Keratinocyte (primary cell): ENCODE measurements at regions not wholly inside any gene's neighbourhood (a gene's known extent, or its start where the extent isn't known, plus 50 kb on each side); places are given as distances from the start of the nearest gene placed in this dataset.

Experiments used
- DNase-seq: peaks from one replicate; pipeline ENCODE4 v3.0.0-alpha.2; 2011; ENCODE audit warnings: low read depth, missing footprints, low spot score
- FAIRE-seq: peaks from 2 replicates; lab custom pipeline; 2011; peaks lifted over from hg19 to GRCh38; lab: Jason Lieb, UNC
- H2AFZ ChIP-seq: 2 replicates; pipeline ENCODE4 v1.6.0; 2012; ENCODE audit warnings: low read length, control low read depth, inconsistent platforms; ENCODE audit not compliant: control insufficient read depth
- H3K27ac ChIP-seq: 2 replicates; pipeline ENCODE4 v1.5.1; 2011; ENCODE audit warnings: low read length; ENCODE audit not compliant: control insufficient read depth, insufficient read depth
- H3K27me3 ChIP-seq: 3 replicates; pipeline ENCODE4 v1.6.0; 2011; ENCODE audit warnings: low read length; ENCODE audit not compliant: control insufficient read depth, insufficient read depth; ENCODE audit errors: extremely low read depth
- H3K36me3 ChIP-seq, 2 experiments: 2 replicates in 1 of 2; 3 replicates in 1 of 2; pipeline ENCODE4 v1.5.1; 2011; ENCODE audit warnings: low read length in 2 of 2, mild to moderate bottlenecking in 1 of 2; ENCODE audit not compliant: control insufficient read depth in 2 of 2, insufficient read depth in 2 of 2; ENCODE audit errors: extremely low read depth in 1 of 2
- H3K4me1 ChIP-seq: 3 replicates; pipeline ENCODE4 v1.5.1; 2011; ENCODE audit warnings: low read length; ENCODE audit not compliant: control insufficient read depth, insufficient read depth; ENCODE audit errors: extremely low read depth
- H3K4me2 ChIP-seq: 3 replicates; pipeline ENCODE4 v1.6.0; 2011; ENCODE audit warnings: low read depth, low read length; ENCODE audit not compliant: control insufficient read depth, insufficient read depth; ENCODE audit errors: extremely low read depth
- H3K4me3 ChIP-seq, 3 experiments: fragments of 200-600 bp in 1 of 3; sonication (generic) in 1 of 3; 2 replicates in 2 of 3; 3 replicates in 1 of 3; pipeline ENCODE4 v1.5.1; 2011 to 2016; ENCODE audit warnings: low read length in 3 of 3, mild to moderate bottlenecking in 3 of 3, control low read depth in 2 of 3, inconsistent platforms in 1 of 3, low read depth in 1 of 3, mixed read lengths in 1 of 3, mixed run types in 1 of 3, moderate library complexity in 1 of 3; ENCODE audit not compliant: control insufficient read depth in 2 of 3, insufficient read depth in 2 of 3; ENCODE audit errors: extremely low read depth in 1 of 3
- H3K79me2 ChIP-seq: 2 replicates; pipeline ENCODE4 v1.6.0; 2012; ENCODE audit warnings: low read length; ENCODE audit not compliant: control insufficient read depth, insufficient read depth
- H3K9ac ChIP-seq: 3 replicates; pipeline ENCODE4 v1.6.0; 2011; ENCODE audit warnings: low read length; ENCODE audit not compliant: control insufficient read depth, insufficient read depth; ENCODE audit errors: extremely low read depth
- H3K9me1 ChIP-seq: 3 replicates; pipeline ENCODE4 v1.6.0; 2011; ENCODE audit warnings: low read length; ENCODE audit not compliant: control insufficient read depth, insufficient read depth; ENCODE audit errors: extremely low read depth
- H3K9me3 ChIP-seq: 2 replicates; pipeline ENCODE4 v1.5.1; 2012; ENCODE audit warnings: low read depth, low read length; ENCODE audit not compliant: control insufficient read depth
- H4K20me1 ChIP-seq: 3 replicates; pipeline ENCODE4 v1.6.0; 2011; ENCODE audit warnings: low read length; ENCODE audit not compliant: control insufficient read depth, insufficient read depth; ENCODE audit errors: extremely low read depth
- CTCF ChIP-seq, 3 experiments: IDR thresholded peaks in 1 of 3; conservative IDR thresholded peaks in 1 of 3; optimal IDR thresholded peaks in 1 of 3; 2 replicates in 2 of 3; 3 replicates in 1 of 3; pipeline versions ENCODE3 to v1.5.1; 2011; ENCODE audit warnings: low read length in 3 of 3, mild to moderate bottlenecking in 3 of 3, moderate library complexity in 2 of 3, control low read depth in 1 of 3, inconsistent platforms in 1 of 3; ENCODE audit not compliant: insufficient read depth in 2 of 3; ENCODE audit errors: extremely low read depth in 1 of 3
- EZH2 ChIP-seq: IDR thresholded peaks from one replicate; pipeline ENCODE4 v1.6.1; 2012; ENCODE audit warnings: inconsistent platforms, mild to moderate bottlenecking, low read length, moderate library complexity
- dilution Hi-C: fragments of 300-500 bp; cut with MboI; formaldehyde crosslinking; loops from one replicate; pipeline ENCODE4 v1.7.0; 2020; ENCODE audit warnings: low sequenced_read_pairs; ENCODE audit not compliant: extremely low pct_ligation_motif_present

GRCh38 chr10:36380538-36380937, 738.4 kb upstream of the FZD8 start:
- H3K4me3 ChIP-seq = no peak overlapping the region
- no peaks in the 10 kb centered on the region for H3K79me2 ChIP-seq
- FAIRE-seq (no peak), DNase-seq (no peak)
- H3K9me1 ChIP-seq = no peaks in the 10 kb centered on the region
- no peak overlapping the region for H3K4me2 ChIP-seq
- H3K27me3 ChIP-seq = no peaks in the 10 kb centered on the region
- H3K36me3 ChIP-seq = no peaks in the 10 kb centered on the region
- H4K20me1 ChIP-seq = no peaks in the 10 kb centered on the region
- H3K9ac ChIP-seq = no peak overlapping the region
- no peaks in the 10 kb centered on the region for H3K4me1 ChIP-seq
- dilution Hi-C loops = no loop called here
- H2AFZ ChIP-seq = no peak overlapping the region
- TF ChIP-seq EZH2 = no peak
- no peak overlapping the region for H3K27ac ChIP-seq
- no peaks in the 10 kb centered on the region for H3K9me3 ChIP-seq

- no peaks in the 10 kb centered on the region for H3K27me3 ChIP-seq
- H3K4me2 ChIP-seq = no peak overlapping the region
- DNase-seq (no peak), FAIRE-seq (no peak)
- dilution Hi-C loops = no loop called here
- H3K36me3 ChIP-seq = no peaks in the 10 kb centered on the region
- H3K4me3 ChIP-seq = no peak overlapping the region
- TF ChIP-seq CTCF (optimal IDR thresholded peaks at IDR 0.05 in 1 of 3, IDR thresholded peaks at IDR 0.05 in 1 of 3, conservative IDR thresholded peaks at IDR 0.05 in 1 of 3; ENCODE audit: extremely low read depth in 1 of 3, insufficient read depth in 2 of 3, low read length in 3 of 3) (no peak), EZH2 (no peak)
- H4K20me1 ChIP-seq = no peaks in the 10 kb centered on the region
- H3K27ac ChIP-seq = no peak overlapping the region
- no peaks in the 10 kb centered on the region for H3K9me1 ChIP-seq
- H3K9me3 ChIP-seq = no peaks in the 10 kb centered on the region
- H3K9ac ChIP-seq = no peak overlapping the region
- no peak overlapping the region for H2AFZ ChIP-seq
- no peaks in the 10 kb centered on the region for H3K79me2 ChIP-seq
- no peaks in the 10 kb centered on the region for H3K4me1 ChIP-seq
These were observed 733.0 kb upstream of the FZD8 start for GRCh38 chr10:36375107-36375506.

- H3K79me2 ChIP-seq = no peaks in the 10 kb centered on the region
- H3K27me3 ChIP-seq = no peaks in the 10 kb centered on the region
- no peak overlapping the region for H3K4me2 ChIP-seq
- no peaks in the 10 kb centered on the region for H3K9me3 ChIP-seq
- no peaks in the 10 kb centered on the region for H3K36me3 ChIP-seq
- no peak for DNase-seq
- no peak for TF ChIP-seq CTCF (optimal IDR thresholded peaks at IDR 0.05 in 1 of 3, IDR thresholded peaks at IDR 0.05 in 1 of 3, conservative IDR thresholded peaks at IDR 0.05 in 1 of 3; ENCODE audit: extremely low read depth in 1 of 3, insufficient read depth in 2 of 3, low read length in 3 of 3)
- no peak for TF ChIP-seq EZH2
- H2AFZ ChIP-seq = no peak overlapping the region
- no peak overlapping the region for H3K9ac ChIP-seq
- H4K20me1 ChIP-seq = no peaks in the 10 kb centered on the region
- no peak overlapping the region for H3K27ac ChIP-seq
- no peak for FAIRE-seq
- no peaks in the 10 kb centered on the region for H3K9me1 ChIP-seq
- no peak overlapping the region for H3K4me3 ChIP-seq
- dilution Hi-C loops = no loop called here
- no peaks in the 10 kb centered on the region for H3K4me1 ChIP-seq
These were observed 731.5 kb upstream of the FZD8 start for GRCh38 chr10:36373424-36374096.
